ENCODE measurements at regions not wholly inside any gene's neighbourhood (a gene's known extent, or its start where the extent isn't known, plus 50 kb on each side); places are given as distances from the start of the nearest gene placed in this dataset.

DNA sequence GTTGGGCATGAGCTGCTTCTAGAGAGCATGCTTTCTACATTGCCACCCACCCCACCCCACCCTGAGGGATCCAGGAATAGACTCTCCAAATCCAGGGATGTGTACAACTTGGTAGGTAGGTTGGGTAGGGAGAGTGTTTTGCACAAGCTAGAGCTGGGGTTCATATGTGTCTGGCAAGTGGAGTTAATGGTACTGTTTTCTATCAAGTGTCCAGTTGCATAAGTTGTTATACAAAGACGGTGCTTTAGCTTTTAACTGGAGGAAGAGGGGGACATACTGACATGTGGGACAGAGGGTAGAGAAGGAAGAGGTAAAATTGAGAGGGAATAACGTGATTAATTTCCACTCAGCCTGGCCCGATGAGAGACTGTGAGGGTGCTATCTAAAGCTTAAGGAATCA lies 51.0 kb upstream of the TNC start:
- DNase-seq: no peak

DNA sequence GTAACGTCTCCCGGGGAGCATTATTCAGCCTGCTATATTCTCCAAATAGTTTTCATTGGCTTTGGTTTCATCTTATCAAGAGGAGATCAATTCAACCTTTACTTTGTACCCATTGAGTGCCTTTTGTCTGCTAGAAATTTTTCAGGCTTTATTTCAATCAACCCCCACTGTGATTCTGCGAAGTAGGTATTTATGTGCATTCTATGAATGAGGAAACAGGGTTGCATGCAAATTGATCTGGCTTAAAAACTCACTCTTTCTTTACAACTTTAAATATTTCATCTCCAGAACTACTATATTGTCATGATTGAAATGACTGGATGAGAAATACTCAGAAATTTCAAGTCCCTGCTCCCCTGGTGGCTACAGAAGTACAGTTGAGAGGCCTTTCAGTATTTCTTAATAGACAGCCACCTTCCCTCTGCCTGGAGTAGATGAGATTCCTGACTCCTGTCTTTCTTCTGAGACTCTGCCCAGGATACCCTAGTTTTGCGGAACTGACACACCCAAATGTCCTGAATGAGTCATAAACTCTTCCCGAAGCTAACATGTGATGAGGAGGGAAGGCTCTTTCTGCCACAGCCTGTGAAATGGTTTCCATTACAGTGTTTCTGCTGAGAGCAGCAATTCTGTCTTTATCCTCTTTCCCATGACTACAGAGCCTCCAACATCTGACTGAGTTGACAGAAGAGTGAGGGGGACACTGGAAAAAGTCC lies 52.6 kb upstream of the TNC start:
- no peak for DNase-seq

DNA sequence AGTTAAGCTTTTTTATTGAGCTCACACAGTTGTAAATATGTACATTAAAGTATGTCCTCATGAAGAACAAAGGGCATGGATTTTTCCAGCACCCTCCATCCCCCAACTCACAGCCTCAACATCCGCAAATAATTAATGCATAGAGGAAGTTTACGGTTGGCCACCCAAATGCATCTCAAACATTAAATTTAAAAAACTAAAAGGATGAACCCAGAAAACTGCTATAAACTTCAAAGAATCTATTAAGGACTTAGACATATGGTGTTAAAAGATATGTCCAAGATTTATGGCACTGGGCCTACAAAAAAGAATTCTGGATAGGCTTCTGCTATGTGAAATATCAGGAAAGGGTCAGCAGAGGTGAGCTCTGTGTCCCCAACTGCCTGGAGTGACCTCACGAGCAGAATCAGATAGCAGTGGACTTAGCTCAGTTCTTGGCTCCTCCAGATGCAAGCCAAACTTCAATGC lies 54.0 kb upstream of the TNC start:
- DNase-seq: no peak

DNA sequence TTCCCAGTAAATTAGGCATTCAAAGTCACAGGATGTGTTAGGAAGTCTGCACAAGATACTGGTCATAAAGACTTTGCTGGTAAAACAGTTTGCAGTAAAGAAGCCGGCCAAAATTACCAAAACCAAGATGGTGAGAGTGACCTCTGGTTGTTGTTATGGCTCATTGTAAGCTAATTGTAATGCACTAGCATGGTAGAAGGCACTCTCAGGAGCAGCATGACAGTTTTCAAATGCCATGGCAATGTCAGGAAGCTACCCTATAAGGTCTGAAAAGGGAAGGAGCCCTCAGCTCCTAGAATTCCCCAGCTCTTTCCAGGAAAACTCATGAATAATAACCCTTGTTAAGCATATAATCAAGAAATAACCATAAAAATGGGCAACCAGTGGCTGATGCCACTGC lies 64.3 kb upstream of the TNC start:
- DNase-seq: no peak

DNA sequence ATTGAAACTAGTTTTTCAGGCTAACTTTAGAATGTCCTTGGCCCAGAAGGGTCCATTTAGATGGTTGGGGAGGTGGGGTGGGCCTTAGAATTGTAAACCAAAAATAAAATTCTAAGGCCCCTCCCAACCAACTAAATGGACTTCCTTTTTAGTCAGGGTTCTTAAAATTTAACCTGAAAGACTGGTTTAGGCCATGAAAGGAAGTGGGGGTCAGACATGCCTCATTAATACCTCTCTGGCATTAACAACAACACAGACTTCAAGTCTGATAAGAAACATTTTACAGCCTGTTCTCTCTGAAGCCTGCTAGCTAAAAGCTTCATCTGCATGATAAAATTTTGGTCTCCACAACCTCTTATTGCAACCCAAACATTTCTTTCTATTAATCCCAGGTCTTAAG lies 65.5 kb upstream of the TNC start:
- DNase-seq: no peak

DNA sequence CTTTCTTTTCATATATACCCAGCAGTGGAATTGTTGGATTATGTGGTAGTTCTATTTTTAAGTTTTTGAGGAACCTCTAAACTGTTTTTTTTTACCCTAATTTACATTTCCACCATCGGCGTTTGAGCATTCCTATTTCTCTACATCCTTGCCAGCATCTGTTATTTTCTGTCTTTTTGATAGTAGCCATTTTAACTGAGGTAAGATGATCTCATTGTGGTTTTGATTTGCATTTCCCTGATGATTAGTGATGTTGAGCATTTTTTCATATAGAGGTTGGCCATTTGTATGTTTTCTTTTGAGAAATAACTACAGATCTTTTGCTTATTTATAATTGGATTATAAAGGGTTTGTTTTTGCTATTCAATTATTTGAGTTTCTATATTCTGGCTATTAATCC lies 71.7 kb upstream of the TNC start:
- no peak for DNase-seq

DNA sequence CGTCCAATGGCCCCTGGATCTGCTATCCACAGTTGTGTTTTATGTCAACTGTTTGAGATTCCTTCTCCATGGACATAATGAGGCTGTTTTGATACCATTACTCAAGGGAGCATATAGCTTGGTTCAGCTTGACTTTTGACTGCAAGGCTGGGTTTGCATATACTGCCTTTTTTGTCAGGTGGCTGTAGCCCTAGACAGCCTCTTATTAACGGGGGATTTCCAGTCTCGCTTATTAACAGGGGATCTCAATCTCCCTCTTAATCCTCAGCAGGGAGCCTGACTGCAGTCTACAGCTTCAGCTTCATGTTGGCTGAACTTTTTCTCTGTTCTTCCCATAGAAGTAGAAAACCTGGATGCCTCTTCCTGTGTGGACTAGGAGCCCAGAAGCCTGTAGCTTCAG lies 73.7 kb upstream of the TNC start:
- no peak for DNase-seq

DNA sequence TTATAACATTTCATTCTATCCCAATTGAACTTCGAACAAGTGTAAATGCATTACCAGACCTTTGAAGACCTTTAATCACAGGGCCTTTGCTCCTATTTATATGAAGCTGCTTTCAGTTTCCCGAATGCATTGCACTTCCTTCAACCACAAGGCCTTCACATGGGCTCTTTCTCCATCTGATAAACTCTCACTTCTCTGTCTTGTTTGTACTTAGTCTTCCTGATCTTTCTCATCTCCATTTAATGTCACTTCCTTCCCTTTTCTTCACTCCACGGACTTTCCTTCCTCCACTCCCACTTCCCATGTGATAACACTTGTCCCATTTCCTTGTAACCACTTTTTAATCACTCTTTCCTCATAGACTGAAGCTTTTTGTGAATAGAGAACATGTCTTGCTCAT lies 74.3 kb upstream of the TNC start:
- DNase-seq: no peak

DNA sequence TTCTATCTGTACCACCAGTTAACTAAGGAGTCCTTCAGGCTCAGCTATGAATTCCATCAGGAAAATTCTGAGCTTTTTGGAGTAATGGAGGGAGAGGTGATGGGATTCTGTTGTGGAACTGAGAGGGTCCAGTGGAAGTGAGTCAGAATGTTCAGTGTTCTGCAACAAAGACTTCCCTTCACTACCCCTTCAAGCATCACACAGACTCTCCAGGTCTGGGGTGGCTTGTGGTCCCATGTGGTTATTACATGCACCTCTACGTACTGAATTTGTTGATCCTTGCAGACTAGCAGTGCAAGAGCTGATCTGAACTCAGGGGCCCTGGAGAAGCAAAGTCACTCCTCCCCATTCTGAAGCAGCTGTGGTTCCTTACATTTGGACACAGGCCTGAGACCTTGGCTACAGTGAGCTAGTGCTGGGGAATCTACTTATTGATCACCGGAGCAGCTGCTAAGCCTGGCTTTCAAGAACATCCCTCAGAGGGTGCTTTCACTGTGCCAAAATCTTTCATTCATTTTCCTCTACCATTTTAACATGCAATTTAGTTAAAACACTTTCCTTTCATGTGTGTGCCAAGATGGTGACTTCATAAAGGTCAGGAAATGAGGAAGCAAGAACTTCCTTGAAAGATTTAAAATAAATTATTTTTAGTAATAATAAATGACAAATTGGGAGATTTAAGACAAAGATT lies 75.0 kb upstream of the TNC start:
- no peak for DNase-seq

DNA sequence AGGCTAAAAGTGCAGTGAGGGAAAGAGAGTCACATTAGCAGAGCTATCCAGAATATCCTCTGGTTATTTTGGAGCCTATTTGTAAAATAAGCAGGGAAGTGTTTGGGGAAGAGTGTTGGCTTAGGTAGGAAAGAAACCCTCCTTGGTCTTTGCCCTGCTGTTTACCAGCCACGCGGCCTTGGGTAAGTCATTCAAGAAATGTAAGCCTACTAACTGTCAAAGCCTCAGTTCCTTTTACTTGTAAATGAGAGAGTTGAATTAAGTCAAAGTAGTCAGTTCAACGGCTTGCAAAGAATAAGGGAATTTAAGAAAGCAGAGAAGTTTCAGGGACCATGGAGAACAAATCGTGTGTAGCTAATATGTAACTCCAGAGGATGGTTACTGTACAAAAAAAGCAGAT lies 75.8 kb upstream of the TNC start:
- no peak for DNase-seq

DNA sequence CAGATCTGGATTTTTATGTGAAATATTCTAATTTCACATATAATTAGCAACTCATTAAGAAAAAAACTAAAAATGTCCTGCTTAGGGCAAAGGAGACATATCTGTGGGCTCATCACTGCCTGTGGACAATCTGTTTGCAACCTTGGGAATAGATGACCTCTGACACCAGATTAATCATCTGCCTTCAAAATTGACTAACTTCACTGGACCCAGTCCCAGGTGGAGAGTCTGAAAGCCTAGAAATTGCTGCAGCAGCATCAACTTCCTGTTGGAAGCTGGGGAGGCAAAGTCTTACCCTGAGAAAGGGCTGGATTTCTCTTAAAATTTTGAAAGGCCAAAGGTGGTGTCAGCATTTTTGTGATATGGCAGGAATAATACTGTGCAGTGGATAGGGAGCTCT lies 76.3 kb upstream of the TNC start:
- DNase-seq: no peak

DNA sequence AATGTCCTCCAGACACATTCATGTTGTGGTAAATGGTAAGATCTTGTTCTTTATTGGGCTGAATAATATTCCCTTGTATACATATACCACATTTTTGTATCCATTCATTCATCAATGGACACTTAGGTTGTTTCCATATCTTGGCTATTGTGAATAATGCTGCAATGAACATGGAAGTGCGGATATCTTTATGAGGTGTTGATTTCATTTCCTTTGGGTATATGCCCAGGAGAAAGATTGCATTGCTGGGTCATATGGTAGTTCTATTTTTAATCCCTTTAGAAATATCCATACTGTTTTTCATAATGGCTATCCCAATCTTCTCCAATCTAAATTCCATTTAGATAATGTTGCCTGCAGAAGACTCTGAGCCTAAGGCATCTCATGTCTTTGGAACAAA lies 78.0 kb upstream of the TNC start:
- no peak for DNase-seq

DNA sequence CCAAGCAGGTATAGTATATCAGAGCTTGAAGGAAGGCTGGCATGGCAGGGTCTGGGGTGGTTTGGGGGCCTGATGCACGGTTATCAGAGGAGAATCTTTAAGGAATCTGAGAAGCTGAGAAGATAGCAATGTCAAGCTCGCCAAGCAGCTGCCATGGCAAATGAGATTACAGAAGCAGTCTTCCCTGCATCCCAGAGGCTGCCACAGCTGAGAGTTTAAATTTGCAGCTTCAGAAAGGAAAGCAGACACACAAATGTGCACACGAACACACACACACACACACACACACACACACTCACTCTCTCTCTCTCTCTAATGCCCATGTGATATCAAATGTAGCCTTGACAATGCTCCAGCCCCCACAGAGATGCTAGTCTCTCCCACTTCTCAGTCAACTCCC lies 79.0 kb upstream of the TNC start:
- no peak for DNase-seq

DNA sequence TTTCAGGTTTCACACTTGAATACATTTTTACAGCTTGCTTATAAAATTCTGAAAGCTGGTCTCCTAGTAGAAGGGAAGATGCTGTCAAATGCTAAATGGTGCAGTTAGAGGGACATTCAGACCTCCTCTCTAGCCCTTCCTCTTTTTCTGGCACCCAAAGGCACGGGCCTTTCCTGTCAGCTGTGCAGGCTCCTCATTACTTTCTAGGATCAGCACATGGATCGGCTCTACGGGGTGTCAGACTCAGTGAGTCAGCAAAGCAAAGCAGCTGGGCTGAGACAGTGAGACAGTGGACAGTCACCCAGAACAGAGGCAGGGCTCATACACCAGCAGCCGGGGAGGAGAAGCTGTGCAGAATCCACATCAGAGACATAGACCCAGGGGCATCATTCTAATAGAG lies 80.0 kb upstream of the TNC start:
- no peak for DNase-seq

DNA sequence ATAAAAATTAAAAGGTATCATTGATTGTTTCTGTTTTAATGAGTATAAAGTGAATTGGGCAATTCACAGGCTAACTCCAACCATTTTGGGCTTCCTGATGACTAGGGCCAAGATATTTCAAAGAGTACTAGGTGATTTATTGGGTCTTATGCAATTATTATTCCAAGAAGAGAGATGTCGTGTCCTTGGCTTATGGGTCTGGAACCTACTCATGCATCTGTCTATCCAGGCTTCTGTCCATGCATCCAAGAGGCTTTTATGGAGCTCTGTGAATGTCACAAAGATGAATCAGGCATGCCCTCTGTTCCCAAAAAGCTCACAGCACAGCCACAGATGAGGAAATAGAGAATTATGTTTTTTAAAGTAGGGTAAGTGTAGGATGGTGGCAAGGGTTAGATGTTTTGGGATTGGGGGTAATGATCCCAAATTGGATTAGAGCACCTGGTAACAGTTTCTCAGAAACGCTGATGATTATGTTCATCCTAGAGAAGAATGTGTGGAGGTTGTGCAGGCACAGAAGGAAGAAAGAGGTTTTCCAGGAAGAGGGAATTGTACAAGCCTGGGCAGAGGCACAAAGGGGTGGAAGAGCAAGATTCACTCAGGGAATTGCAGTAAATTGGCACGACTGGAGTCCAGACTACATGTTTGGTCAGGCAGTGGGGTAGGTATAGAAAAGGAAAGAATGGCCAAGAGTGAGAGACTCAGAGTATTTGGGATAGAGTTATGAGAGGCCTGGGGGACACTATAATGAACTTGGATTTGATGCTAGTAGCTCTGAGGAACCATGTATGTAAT lies 83.0 kb upstream of the TNC start:
- DNase-seq: no peak

DNA sequence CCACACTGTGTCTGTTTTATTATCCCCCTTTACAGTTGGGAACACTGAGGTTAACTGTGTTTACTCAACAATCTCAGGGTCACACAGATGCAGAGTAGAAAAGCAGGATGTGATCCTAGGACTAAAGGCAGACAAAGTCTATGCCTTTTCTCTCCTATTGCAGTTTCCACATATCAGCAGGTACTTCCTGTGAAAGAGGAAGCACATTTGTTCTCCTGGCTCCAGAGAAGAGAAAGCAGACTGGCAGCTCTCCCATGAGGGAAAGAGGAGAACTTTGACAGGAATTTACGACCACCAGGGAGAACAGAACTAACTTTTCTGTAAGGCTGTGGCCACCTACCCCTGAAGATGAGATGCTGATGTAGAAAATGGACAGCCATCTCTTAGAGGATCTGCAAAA lies 84.2 kb upstream of the TNC start:
- DNase-seq: no peak

DNA sequence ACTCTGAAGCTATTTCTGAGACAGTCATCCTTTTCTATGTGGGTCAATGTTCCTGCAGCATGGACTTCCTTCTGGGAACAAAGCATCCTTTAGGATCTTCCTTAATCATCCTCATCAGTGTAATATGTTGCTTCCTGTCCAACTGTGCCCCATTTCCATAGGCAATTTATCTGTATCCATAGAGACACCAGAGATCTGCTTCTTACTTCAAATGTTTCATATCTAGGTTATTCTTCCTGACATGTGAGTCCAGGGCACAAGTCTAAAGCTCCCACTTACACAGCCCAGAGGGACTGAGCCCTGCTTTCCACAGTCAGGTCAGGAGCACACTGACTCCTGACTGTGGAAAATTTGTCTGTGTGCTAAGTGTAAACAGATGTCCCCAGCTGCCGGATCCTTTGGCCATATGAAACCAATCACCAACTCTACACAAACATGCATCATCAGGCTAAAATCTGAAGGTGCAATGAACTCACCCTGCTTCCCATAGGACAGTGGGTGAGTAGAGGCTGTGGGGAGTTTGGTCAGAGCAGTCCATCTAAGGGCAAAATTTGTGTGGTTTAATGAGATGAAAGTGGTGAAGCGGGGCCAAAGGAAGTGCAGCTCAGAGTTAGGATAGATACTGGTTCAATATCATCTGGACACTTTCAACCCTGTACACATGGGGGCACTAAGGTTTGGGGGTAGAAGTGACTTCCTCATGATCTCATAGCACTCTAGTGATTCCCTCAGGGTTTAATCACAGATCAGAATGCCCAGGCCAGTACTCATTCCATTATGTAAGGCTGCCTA lies 85.2 kb upstream of the TNC start:
- DNase-seq: no peak

DNA sequence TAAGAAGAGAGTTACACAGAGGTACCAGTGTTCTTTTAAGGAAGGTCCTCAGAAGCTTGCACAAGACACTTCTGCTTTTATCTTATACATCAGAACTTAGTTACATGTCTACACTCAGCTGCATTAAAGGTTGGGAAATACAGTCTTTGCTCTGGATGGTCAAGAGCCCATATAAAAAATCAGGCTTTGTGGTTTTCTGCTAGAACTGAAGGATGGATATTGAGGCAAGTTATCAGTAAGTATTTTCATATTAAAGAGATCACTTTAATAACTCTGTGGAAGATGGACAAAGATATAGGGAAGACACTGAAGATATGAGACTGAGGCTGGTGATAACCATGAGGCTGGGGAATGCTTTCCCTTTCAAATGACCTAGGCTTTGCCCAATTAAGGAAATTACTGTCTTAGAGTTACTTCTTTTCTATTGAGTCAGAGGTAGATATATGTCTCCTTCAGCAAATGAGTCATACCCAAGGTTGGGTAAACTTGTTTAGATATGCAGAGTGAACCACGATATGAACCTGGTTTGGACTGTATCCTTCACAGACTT lies 87.0 kb upstream of the TNC start:
- DNase-seq: no peak

DNA sequence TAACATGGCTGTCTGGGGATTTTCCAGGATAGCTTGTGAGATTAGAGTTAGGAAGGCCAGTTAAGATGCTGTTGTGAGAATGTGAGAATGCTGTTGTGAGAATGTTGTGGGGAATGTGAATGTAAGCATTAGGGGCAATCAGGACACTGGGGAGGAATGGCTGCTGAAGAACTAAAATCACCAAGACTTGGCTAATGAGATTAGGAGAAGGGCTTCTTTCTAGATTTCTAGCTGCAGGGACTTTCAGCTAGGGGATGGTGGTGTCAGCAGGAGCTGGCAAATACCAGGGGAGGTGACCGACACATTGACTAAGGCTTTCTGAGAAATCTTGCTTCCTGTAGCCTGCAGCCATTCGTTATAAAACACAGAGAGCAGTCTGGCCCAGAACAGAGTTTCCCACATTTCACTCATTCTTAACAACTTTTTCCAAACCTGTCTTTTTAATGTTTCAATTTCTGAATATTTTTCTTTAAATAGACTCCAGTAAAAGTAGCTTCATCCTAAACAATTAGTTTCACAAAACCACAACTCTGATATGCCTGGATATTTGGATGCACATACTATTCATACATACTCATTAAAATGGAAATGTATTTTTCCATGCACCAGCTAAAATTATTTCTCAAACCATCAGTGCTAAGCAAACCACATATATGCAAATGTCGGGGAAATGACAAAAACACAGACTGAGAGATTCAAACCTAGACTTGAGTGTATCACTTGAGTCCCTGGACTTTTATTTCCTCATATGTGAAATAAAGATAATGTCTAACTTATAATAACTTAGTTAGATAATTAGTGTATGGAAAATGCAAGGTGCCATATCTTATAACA lies 89.3 kb upstream of the TNC start:
- no peak for DNase-seq

DNA sequence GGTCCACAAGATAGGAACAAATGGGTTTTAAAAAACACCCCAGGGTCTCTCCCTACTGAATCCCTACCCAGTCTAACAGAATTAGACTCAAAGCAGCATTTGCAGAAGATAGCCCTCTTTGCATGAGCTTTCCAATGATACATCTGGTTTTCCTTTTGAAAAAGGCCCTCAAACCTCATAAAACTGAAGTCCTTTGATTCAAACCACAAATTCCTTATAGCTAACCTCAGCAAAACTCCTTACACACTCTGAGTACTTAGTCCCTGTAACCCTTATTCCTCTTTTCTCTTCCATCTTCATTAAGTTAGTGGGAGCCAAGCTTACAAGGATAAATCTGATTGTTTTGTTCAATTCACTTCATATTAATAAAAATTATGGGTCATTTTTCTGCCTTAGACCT lies 90.5 kb upstream of the TNC start:
- no peak for DNase-seq

DNA sequence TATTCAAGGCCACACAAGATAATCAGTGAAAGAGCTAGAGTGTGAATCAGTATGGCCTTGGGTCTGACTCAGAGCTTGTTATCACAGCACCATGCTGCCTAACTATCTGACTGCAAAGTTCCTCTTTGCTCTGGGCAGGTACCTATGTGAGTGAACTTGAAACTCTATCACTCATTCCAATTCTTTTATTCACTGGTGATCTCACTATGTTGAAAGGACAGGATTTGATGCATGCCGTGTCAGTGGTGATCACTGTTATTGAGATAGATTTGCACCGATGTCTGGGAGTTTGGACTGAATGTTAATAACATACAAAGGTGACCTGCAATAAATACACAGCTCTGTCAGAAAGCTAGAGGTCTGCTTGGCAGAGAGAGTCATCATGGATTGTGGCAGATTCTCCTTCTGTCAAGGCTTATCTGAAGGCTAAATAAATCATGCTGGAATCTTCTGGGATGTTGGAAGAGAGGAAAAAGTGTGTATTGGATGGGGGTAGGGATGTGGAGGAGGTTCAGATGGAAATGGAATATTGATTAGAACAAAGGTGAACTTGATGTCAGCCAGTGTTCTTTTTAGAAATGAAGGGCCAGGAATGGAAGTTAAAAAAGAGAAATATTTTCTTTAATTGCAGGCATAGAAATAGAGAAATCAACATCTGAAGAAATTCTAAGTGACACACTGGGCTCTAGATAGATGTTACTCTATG lies 91.8 kb upstream of the TNC start:
- no peak for DNase-seq
